ENCODE measurements at regions not wholly inside any gene's neighbourhood (a gene's known extent, or its start where the extent isn't known, plus 50 kb on each side); places are given as distances from the start of the nearest gene placed in this dataset.
A peak's percentile ranks its signal among the peaks of the same experiment; 100 is the strongest.
"Not testable (repeated sequence)": the region's sequence is repeated elsewhere in the genome, so short reads cannot be mapped to it uniquely, and the experiment has no call there.

- DNase-seq (ENCODE audit: extremely low read depth in 1 of 11, low read depth in 9 of 11, low spot score in 4 of 11), result peak; percentile 41 to 69 (median 55)
Observed at GRCh38 chr5:101678481-101679193, 617.4 kb downstream of the SLCO4C1 start.

- no peak for DNase-seq (ENCODE audit: extremely low read depth in 1 of 11, low read depth in 9 of 11, low spot score in 4 of 11)
Observed at GRCh38 chr5:101677961-101678360, 618.1 kb downstream of the SLCO4C1 start.

GRCh38 chr5:101676646-101677045, 619.4 kb downstream of the SLCO4C1 start:
- DNase-seq (ENCODE audit: extremely low read depth in 1 of 11, low read depth in 9 of 11, low spot score in 4 of 11), result no peak

GRCh38 chr5:101675510-101676219, 620.4 kb downstream of the SLCO4C1 start:
- DNase-seq (ENCODE audit: extremely low read depth in 1 of 11, low read depth in 9 of 11, low spot score in 4 of 11), result no peak

- DNase-seq (ENCODE audit: extremely low read depth in 1 of 11, low read depth in 9 of 11, low spot score in 4 of 11), result no peak
Observed at GRCh38 chr5:101673120-101673519, 623.0 kb downstream of the SLCO4C1 start.

GRCh38 chr5:101664071-101664791, 631.9 kb downstream of the SLCO4C1 start:
- DNase-seq (ENCODE audit: extremely low read depth in 1 of 11, low read depth in 9 of 11, low spot score in 4 of 11), result no peak

- no peak for DNase-seq (ENCODE audit: extremely low read depth in 1 of 11, low read depth in 9 of 11, low spot score in 4 of 11)
Observed at GRCh38 chr5:101663543-101663942, 632.5 kb downstream of the SLCO4C1 start.

GRCh38 chr5:101662263-101662662, 633.8 kb downstream of the SLCO4C1 start:
- DNase-seq (ENCODE audit: extremely low read depth in 1 of 11, low read depth in 9 of 11, low spot score in 4 of 11), result no peak

GRCh38 chr5:101658433-101658832, 637.7 kb downstream of the SLCO4C1 start:
- DNase-seq (ENCODE audit: extremely low read depth in 1 of 11, low read depth in 9 of 11, low spot score in 4 of 11), result no peak

GRCh38 chr5:101653996-101654395, 642.1 kb downstream of the SLCO4C1 start:
- no peak for DNase-seq (ENCODE audit: extremely low read depth in 1 of 11, low read depth in 9 of 11, low spot score in 4 of 11)

- no peak for DNase-seq (ENCODE audit: extremely low read depth in 1 of 11, low read depth in 9 of 11, low spot score in 4 of 11)
Observed at GRCh38 chr5:101647861-101648260, 648.2 kb downstream of the SLCO4C1 start.

- no peak for DNase-seq (ENCODE audit: extremely low read depth in 1 of 11, low read depth in 9 of 11, low spot score in 4 of 11)
Observed at GRCh38 chr5:101643794-101644193, 652.3 kb downstream of the SLCO4C1 start.

GRCh38 chr5:101637599-101637998, 658.5 kb downstream of the SLCO4C1 start:
- no peak for DNase-seq (ENCODE audit: extremely low read depth in 1 of 11, low read depth in 9 of 11, low spot score in 4 of 11)

GRCh38 chr5:101627770-101628169, 668.3 kb downstream of the SLCO4C1 start:
- DNase-seq (ENCODE audit: extremely low read depth in 1 of 11, low read depth in 9 of 11, low spot score in 4 of 11), result not testable (repeated sequence)

GRCh38 chr5:101626572-101626971, 669.5 kb downstream of the SLCO4C1 start:
- DNase-seq (ENCODE audit: extremely low read depth in 1 of 11, low read depth in 9 of 11, low spot score in 4 of 11), result no peak

GRCh38 chr5:101611039-101611438, 685.0 kb downstream of the SLCO4C1 start:
- no peak for DNase-seq (ENCODE audit: extremely low read depth in 1 of 11, low read depth in 9 of 11, low spot score in 4 of 11)

GRCh38 chr5:101608322-101608721, 687.8 kb downstream of the SLCO4C1 start:
- no peak for DNase-seq (ENCODE audit: extremely low read depth in 1 of 11, low read depth in 9 of 11, low spot score in 4 of 11)

GRCh38 chr5:101605700-101606099, 690.4 kb downstream of the SLCO4C1 start:
- no peak for DNase-seq (ENCODE audit: extremely low read depth in 1 of 11, low read depth in 9 of 11, low spot score in 4 of 11)

GRCh38 chr5:101600614-101601013, 695.5 kb downstream of the SLCO4C1 start:
- DNase-seq (ENCODE audit: extremely low read depth in 1 of 11, low read depth in 9 of 11, low spot score in 4 of 11), result no peak

- DNase-seq (ENCODE audit: extremely low read depth in 1 of 11, low read depth in 9 of 11, low spot score in 4 of 11), result no peak
Observed at GRCh38 chr5:101590384-101590783, 687.3 kb upstream of the ST8SIA4 start.

All from renal cortex interstitium (tissue), 11 donors.